ENCODE measurements at regions not wholly inside any gene's neighbourhood (a gene's known extent, or its start where the extent isn't known, plus 50 kb on each side); places are given as distances from the start of the nearest gene placed in this dataset.
"Not testable (repeated sequence)": the region's sequence is repeated elsewhere in the genome, so short reads cannot be mapped to it uniquely, and the experiment has no call there.

- Histone ChIP-seq H3K4me2 (ENCODE audit: low read length) (no peak overlapping the region), H3K79me2 (ENCODE audit: control insufficient read depth, low read length) (no peaks in the 10 kb centered on the region), H3F3A (ENCODE audit: control insufficient read depth, insufficient read depth) (no peaks in the 10 kb centered on the region), H4K20me1 (ENCODE audit: control insufficient read depth, insufficient read depth, low read depth, low read length) (no peaks in the 10 kb centered on the region), H3K4me3 (ENCODE audit: low read length) (no peak overlapping the region), H3K4me1 (ENCODE audit: control insufficient read depth, low read length) (no peaks in the 10 kb centered on the region), H3K27me3 (ENCODE audit: control insufficient read depth, low read length) (0 out of 2 replicates have a peak, but pooled peaks cover 2% of the 10 kb centered on the region), H3K36me3 (ENCODE audit: control insufficient read depth, low read length) (no peaks in the 10 kb centered on the region), H3K27ac (ENCODE audit: low read depth, low read length) (no peak overlapping the region), H3K9me2 (replicated peaks; ENCODE audit: control insufficient read depth, low read length) (no peaks in the 10 kb centered on the region), H3K9me3 (ENCODE audit: control insufficient read depth, insufficient read depth, low read length) (no peaks in the 10 kb centered on the region)
- TF ChIP-seq EZH2phosphoT487 (IDR thresholded peaks at IDR 0.05; ENCODE audit: borderline replicate concordance, low read length) (no peak), CTCF (IDR thresholded peaks at IDR 0.05; ENCODE audit: low read depth, low read length, poor library complexity, severe bottlenecking) (no peak)
Observed at GRCh38 chr4:147157860-147158701, 212.4 kb upstream of the TTC29 start.

GRCh38 chr4:147160908-147161513 lies 215.3 kb upstream of the TTC29 start:
- Histone ChIP-seq H3K4me1 (ENCODE audit: control insufficient read depth, low read length) (no peaks in the 10 kb centered on the region), H3K4me2 (ENCODE audit: low read length) (no peak overlapping the region), H3K27ac (ENCODE audit: low read depth, low read length) (no peak overlapping the region)

GRCh38 chr4:147163311-147163710 lies 217.6 kb upstream of the TTC29 start:
- TF ChIP-seq CTCF (IDR thresholded peaks at IDR 0.05; ENCODE audit: low read depth, low read length, poor library complexity, severe bottlenecking) (no peak), EZH2phosphoT487 (IDR thresholded peaks at IDR 0.05; ENCODE audit: borderline replicate concordance, low read length) (no peak)
- H3K36me3 ChIP-seq (ENCODE audit: control insufficient read depth, low read length) = no peaks in the 10 kb centered on the region
- no peaks in the 10 kb centered on the region for H3F3A ChIP-seq (ENCODE audit: control insufficient read depth, insufficient read depth)
- H3K4me1 ChIP-seq (ENCODE audit: control insufficient read depth, low read length) = no peaks in the 10 kb centered on the region
- no peak overlapping the region for H3K27ac ChIP-seq (ENCODE audit: low read depth, low read length)
- H4K20me1 ChIP-seq (ENCODE audit: control insufficient read depth, insufficient read depth, low read depth, low read length) = no peaks in the 10 kb centered on the region
- H3K9me3 ChIP-seq (ENCODE audit: control insufficient read depth, insufficient read depth, low read length) = no peaks in the 10 kb centered on the region
- no peaks in the 10 kb centered on the region for H3K79me2 ChIP-seq (ENCODE audit: control insufficient read depth, low read length)
- H3K4me2 ChIP-seq (ENCODE audit: low read length) = no peak overlapping the region
- 0 out of 2 replicates have a peak, but pooled peaks cover 3% of the 10 kb centered on the region for H3K27me3 ChIP-seq (ENCODE audit: control insufficient read depth, low read length)
- no peak overlapping the region for H3K4me3 ChIP-seq (ENCODE audit: low read length)
- no peaks in the 10 kb centered on the region for H3K9me2 ChIP-seq (replicated peaks; ENCODE audit: control insufficient read depth, low read length)

More at GRCh38 chr4:147160908-147161513, 215.3 kb upstream of the TTC29 start:
- TF ChIP-seq EZH2phosphoT487 (IDR thresholded peaks at IDR 0.05; ENCODE audit: borderline replicate concordance, low read length) = no peak
- TF ChIP-seq CTCF (IDR thresholded peaks at IDR 0.05; ENCODE audit: low read depth, low read length, poor library complexity, severe bottlenecking) = peak; percentile 64
- Histone ChIP-seq H3K9me2 (replicated peaks; ENCODE audit: control insufficient read depth, low read length) (no peaks in the 10 kb centered on the region), H3K4me3 (ENCODE audit: low read length) (no peak overlapping the region), H3K27me3 (ENCODE audit: control insufficient read depth, low read length) (0 out of 2 replicates have a peak, but pooled peaks cover 3% of the 10 kb centered on the region), H3K79me2 (ENCODE audit: control insufficient read depth, low read length) (no peaks in the 10 kb centered on the region), H3K36me3 (ENCODE audit: control insufficient read depth, low read length) (no peaks in the 10 kb centered on the region), H4K20me1 (ENCODE audit: control insufficient read depth, insufficient read depth, low read depth, low read length) (no peaks in the 10 kb centered on the region), H3K9me3 (ENCODE audit: control insufficient read depth, insufficient read depth, low read length) (no peaks in the 10 kb centered on the region), H3F3A (ENCODE audit: control insufficient read depth, insufficient read depth) (no peaks in the 10 kb centered on the region)

GRCh38 chr4:147168200-147168599 lies 222.5 kb upstream of the TTC29 start:
- H3K27ac ChIP-seq (ENCODE audit: low read depth, low read length); H4K20me1 ChIP-seq (ENCODE audit: control insufficient read depth, insufficient read depth, low read depth, low read length); H3K4me2 ChIP-seq (ENCODE audit: low read length); H3K27me3 ChIP-seq (ENCODE audit: control insufficient read depth, low read length); H3K79me2 ChIP-seq (ENCODE audit: control insufficient read depth, low read length); H3K9me3 ChIP-seq (ENCODE audit: control insufficient read depth, insufficient read depth, low read length); H3F3A ChIP-seq (ENCODE audit: control insufficient read depth, insufficient read depth); H3K4me1 ChIP-seq (ENCODE audit: control insufficient read depth, low read length); H3K9me2 ChIP-seq (replicated peaks; ENCODE audit: control insufficient read depth, low read length); H3K36me3 ChIP-seq (ENCODE audit: control insufficient read depth, low read length); H3K4me3 ChIP-seq (ENCODE audit: low read length): not testable (repeated sequence)

All from DOHH2 (cell line).